Panc1 (cell line): ENCODE measurements at regions not wholly inside any gene's neighbourhood (a gene's known extent, or its start where the extent isn't known, plus 50 kb on each side); places are given as distances from the start of the nearest gene placed in this dataset.

Experiments used
- ATAC-seq: fragments of 200-7000 bp; cut with Tn5 transposase; 2 replicates; pipeline ENCODE4 v1.9.1; 2020; ENCODE audit warnings: mild to moderate bottlenecking, moderate library complexity
- BruUV-seq: library from RNA; stranded (reverse); fragments of 400-500 nt; replicated peaks from 2 replicates; lab custom pipeline; 2021; lab: Mats Ljungman, UMichigan
- CTCF ChIA-PET: fragments of 300-600 bp; sonication (Branson Sonifier 250); formaldehyde crosslinking; loops from one replicate; lab custom pipeline; 2022; ENCODE audit warnings: antibody characterized with exemption; lab: Charles Lee
- POLR2A ChIA-PET: fragments of 300-600 bp; sonication (Branson Sonifier 250); formaldehyde crosslinking; loops from one replicate; lab custom pipeline; 2022; ENCODE audit warnings: antibody characterized with exemption; lab: Charles Lee
- DNase-seq: peaks from one replicate; pipeline ENCODE4 v3.0.0-alpha.2; 2010; ENCODE audit warnings: low read depth, low spot score
- H3K27ac ChIP-seq: 2 replicates; pipeline ENCODE4 v1.5.1; 2011; ENCODE audit warnings: mild to moderate bottlenecking, low read length, inconsistent platforms
- H3K27me3 ChIP-seq: fragments of 200-500 bp; sonication (Bioruptor generic); 2 replicates; pipeline ENCODE4 v1.6.0; 2014; ENCODE audit warnings: low read length, inconsistent platforms; ENCODE audit not compliant: control insufficient read depth, insufficient read depth
- H3K36me3 ChIP-seq: fragments of 200-500 bp; sonication (Bioruptor generic); 2 replicates; pipeline ENCODE4 v1.5.1; 2014; ENCODE audit warnings: inconsistent platforms, mild to moderate bottlenecking, low read length, moderate library complexity; ENCODE audit not compliant: control insufficient read depth, insufficient read depth
- H3K4me1 ChIP-seq: 2 replicates; pipeline ENCODE4 v1.5.1; 2011; ENCODE audit warnings: inconsistent platforms, mild to moderate bottlenecking, low read length, moderate library complexity; ENCODE audit not compliant: control insufficient read depth, insufficient read depth
- H3K4me3 ChIP-seq, 2 experiments: 2 replicates each; pipeline ENCODE4 v1.5.1; 2011 to 2012; ENCODE audit warnings: low read depth in 2 of 2, low read length in 2 of 2, mild to moderate bottlenecking in 2 of 2, inconsistent platforms in 1 of 2, moderate library complexity in 1 of 2
- H3K9me3 ChIP-seq: fragments of 200-500 bp; sonication (Bioruptor generic); 2 replicates; pipeline ENCODE4 v1.5.1; 2014; ENCODE audit warnings: low read depth, mild to moderate bottlenecking, inconsistent platforms, low read length, moderate library complexity; ENCODE audit not compliant: control insufficient read depth, insufficient read depth
- CTCF ChIP-seq: fragments of 450-650 bp; IDR thresholded peaks from 2 replicates; pipeline ENCODE4 v1.5.1; 2017; ENCODE audit warnings: mild to moderate bottlenecking
- POLR2AphosphoS5 ChIP-seq: IDR thresholded peaks from 2 replicates; pipeline ENCODE4 v1.6.1; 2012; ENCODE audit warnings: mild to moderate bottlenecking, low read depth, low read length, moderate library complexity
- SIN3A ChIP-seq: IDR thresholded peaks from 2 replicates; pipeline ENCODE4 v1.6.1; 2012; ENCODE audit warnings: low read depth, mild to moderate bottlenecking, low read length, moderate library complexity, borderline replicate concordance; ENCODE audit not compliant: insufficient read depth
- TCF7L2 ChIP-seq: IDR thresholded peaks from 2 replicates; pipeline ENCODE4 v1.6.1; 2011; ENCODE audit warnings: mild to moderate bottlenecking, low read depth, low read length, inconsistent platforms
- in situ Hi-C: cut with HindIII; loops from 2 replicates; pipeline ENCODE4 v1.10.0; 2016; ENCODE audit warnings: low sequenced_read_pairs, low pct_unique_long_range_greater_than_20kb
- intact Hi-C: fragments of 100-400 bp; cut with micrococcal nuclease; formaldehyde crosslinking; loops from one replicate; pipeline ENCODE4 v1.10.0; 2022; ENCODE audit not compliant: unreplicated experiment
- TF ChIP-seq, protein P1 (sequence below), 2 experiments: IDR thresholded peaks; 2 replicates each; pipeline ENCODE4 v1.6.1; 2011 to 2012; ENCODE audit warnings: low read depth in 2 of 2, control low read depth in 1 of 2, low read length in 1 of 2, mild to moderate bottlenecking in 1 of 2, moderate library complexity in 1 of 2; ENCODE audit not compliant: insufficient read depth in 1 of 2

DNA sequence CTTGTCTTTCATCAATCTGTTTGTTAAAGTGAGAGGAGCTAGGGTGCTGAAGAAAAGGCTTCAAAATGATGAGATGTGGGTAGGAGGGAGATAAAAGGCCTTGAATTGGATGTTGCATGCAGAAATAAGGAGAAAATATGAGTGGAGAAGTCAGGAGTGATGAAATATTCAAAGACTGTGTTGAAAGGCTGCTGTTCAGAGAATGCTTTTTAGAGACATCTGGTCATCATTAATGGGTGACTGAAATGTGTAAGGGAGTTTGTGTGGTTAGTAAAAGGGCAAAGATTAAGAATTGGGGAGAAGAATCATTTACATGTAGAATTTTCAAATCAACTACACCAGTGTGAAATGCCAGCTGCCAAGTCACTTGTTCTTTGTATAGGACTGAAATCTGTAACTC lies 383.9 kb downstream of the MAT2B start:
- BruUV-seq: no TSS peak
- POLR2A ChIA-PET: no interaction called here
- H3K27ac ChIP-seq: no peak overlapping the region

DNA sequence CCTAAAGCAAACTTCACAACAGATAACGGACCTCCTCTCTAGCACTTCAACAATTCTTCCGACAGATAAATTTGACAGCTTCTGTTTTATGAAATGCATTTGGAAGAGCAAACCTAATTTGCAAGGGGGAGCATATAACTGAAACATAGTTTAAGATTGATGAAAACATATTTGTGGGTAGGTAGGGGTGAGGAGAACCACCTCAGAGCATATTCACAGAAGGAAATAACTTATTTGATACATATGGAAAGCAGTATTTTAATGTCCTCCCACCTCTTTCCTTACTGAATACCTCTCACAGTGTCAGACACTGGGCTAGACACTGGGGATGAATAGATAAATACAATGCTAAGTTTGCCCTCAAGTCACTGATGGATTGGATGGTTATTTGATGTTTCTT lies 384.8 kb downstream of the MAT2B start:
- Histone ChIP-seq H3K4me1 (no peaks in the 10 kb centered on the region), H3K4me3 (no peak overlapping the region), H3K9me3 (no peaks in the 10 kb centered on the region), H3K36me3 (no peaks in the 10 kb centered on the region), H3K27me3 (no peaks in the 10 kb centered on the region), H3K27ac (no peak overlapping the region)
- BruUV-seq: no TSS peak
- POLR2A ChIA-PET: no interaction called here
- intact Hi-C loops: no loop called here
- TF ChIP-seq, protein P1, sequence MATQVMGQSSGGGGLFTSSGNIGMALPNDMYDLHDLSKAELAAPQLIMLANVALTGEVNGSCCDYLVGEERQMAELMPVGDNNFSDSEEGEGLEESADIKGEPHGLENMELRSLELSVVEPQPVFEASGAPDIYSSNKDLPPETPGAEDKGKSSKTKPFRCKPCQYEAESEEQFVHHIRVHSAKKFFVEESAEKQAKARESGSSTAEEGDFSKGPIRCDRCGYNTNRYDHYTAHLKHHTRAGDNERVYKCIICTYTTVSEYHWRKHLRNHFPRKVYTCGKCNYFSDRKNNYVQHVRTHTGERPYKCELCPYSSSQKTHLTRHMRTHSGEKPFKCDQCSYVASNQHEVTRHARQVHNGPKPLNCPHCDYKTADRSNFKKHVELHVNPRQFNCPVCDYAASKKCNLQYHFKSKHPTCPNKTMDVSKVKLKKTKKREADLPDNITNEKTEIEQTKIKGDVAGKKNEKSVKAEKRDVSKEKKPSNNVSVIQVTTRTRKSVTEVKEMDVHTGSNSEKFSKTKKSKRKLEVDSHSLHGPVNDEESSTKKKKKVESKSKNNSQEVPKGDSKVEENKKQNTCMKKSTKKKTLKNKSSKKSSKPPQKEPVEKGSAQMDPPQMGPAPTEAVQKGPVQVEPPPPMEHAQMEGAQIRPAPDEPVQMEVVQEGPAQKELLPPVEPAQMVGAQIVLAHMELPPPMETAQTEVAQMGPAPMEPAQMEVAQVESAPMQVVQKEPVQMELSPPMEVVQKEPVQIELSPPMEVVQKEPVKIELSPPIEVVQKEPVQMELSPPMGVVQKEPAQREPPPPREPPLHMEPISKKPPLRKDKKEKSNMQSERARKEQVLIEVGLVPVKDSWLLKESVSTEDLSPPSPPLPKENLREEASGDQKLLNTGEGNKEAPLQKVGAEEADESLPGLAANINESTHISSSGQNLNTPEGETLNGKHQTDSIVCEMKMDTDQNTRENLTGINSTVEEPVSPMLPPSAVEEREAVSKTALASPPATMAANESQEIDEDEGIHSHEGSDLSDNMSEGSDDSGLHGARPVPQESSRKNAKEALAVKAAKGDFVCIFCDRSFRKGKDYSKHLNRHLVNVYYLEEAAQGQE (IDR thresholded peaks at IDR 0.05; ENCODE audit: insufficient read depth in 1 of 2, low read depth in 2 of 2, low read length in 1 of 2): no peak
- TF ChIP-seq SIN3A (no peak), TCF7L2 (no peak), CTCF (no peak), POLR2AphosphoS5 (no peak)
- ATAC-seq: no peak
- CTCF ChIA-PET: no interaction called here
- no peak for DNase-seq
- in situ Hi-C loops: no loop called here

More for the DNA sequence above, 383.9 kb downstream of the MAT2B start:
- intact Hi-C loops: no loop called here
- ATAC-seq (no peak), DNase-seq (no peak)
- in situ Hi-C loops: no loop called here
- TF ChIP-seq, protein P1 (IDR thresholded peaks at IDR 0.05; ENCODE audit: insufficient read depth in 1 of 2, low read depth in 2 of 2, low read length in 1 of 2): no peak
- TF ChIP-seq TCF7L2 (no peak), SIN3A (no peak), POLR2AphosphoS5 (no peak)
- Histone ChIP-seq H3K4me3 (no peak overlapping the region), H3K27me3 (no peaks in the 10 kb centered on the region), H3K36me3 (no peaks in the 10 kb centered on the region), H3K4me1 (no peaks in the 10 kb centered on the region), H3K9me3 (no peaks in the 10 kb centered on the region)
- CTCF ChIA-PET: no interaction called here
